NCI-H2227 (cell line): ENCODE measurements at regions not wholly inside any gene's neighbourhood (a gene's known extent, or its start where the extent isn't known, plus 50 kb on each side); places are given as distances from the start of the nearest gene placed in this dataset.
"Not testable (repeated sequence)": the region's sequence is repeated elsewhere in the genome, so short reads cannot be mapped to it uniquely, and the experiment has no call there.

Experiments used
- DNase-seq: peaks from one replicate; lab custom pipeline; 2025; ENCODE audit not compliant: unreplicated experiment; lab: John Stamatoyannopoulos, UW

- DNase-seq: no peak
Measured at GRCh38 chr9:108803428-108804065, 52.2 kb downstream of the ACTL7B start.

GRCh38 chr9:108802967-108803366 is 52.8 kb downstream of the ACTL7B start:
- DNase-seq: no peak

GRCh38 chr9:108801949-108802348 is 53.8 kb downstream of the ACTL7B start:
- DNase-seq: no peak

GRCh38 chr9:108800632-108801099 is 55.1 kb downstream of the ACTL7B start:
- DNase-seq: no peak

GRCh38 chr9:108793573-108793972 is 62.2 kb downstream of the ACTL7B start:
- no peak for DNase-seq

GRCh38 chr9:108789742-108790141 is 66.0 kb downstream of the ACTL7B start:
- DNase-seq: no peak

GRCh38 chr9:108787690-108788048 is 68.1 kb downstream of the ACTL7B start:
- DNase-seq: no peak

- DNase-seq: no peak
Measured at GRCh38 chr9:108786901-108787689, 68.7 kb downstream of the ACTL7B start.

GRCh38 chr9:108786322-108786721 is 69.5 kb downstream of the ACTL7B start:
- DNase-seq: no peak

- DNase-seq: no peak
Measured at GRCh38 chr9:108784998-108785397, 70.8 kb downstream of the ACTL7B start.

- no peak for DNase-seq
Measured at GRCh38 chr9:108783731-108784495, 71.9 kb downstream of the ACTL7B start.

GRCh38 chr9:108783326-108783725 is 72.5 kb downstream of the ACTL7B start:
- DNase-seq: no peak

- no peak for DNase-seq
Measured at GRCh38 chr9:108780942-108781734, 74.6 kb downstream of the ACTL7B start.

GRCh38 chr9:108779551-108780325 is 76.0 kb downstream of the ACTL7B start:
- no peak for DNase-seq

- DNase-seq: no peak
Measured at GRCh38 chr9:108776920-108777639, 78.7 kb downstream of the ACTL7B start.

- no peak for DNase-seq
Measured at GRCh38 chr9:108775901-108776306, 79.9 kb downstream of the ACTL7B start.

- DNase-seq: not testable (repeated sequence)
Measured at GRCh38 chr9:108774088-108774487, 81.7 kb downstream of the ACTL7B start.

- no peak for DNase-seq
Measured at GRCh38 chr9:108772301-108772894, 83.4 kb downstream of the ACTL7B start.

- no peak for DNase-seq
Measured at GRCh38 chr9:108768744-108769143, 87.0 kb downstream of the ACTL7B start.
